K562 (cell line): ENCODE measurements at regions not wholly inside any gene's neighbourhood (a gene's known extent, or its start where the extent isn't known, plus 50 kb on each side); places are given as distances from the start of the nearest gene placed in this dataset.

ENCODE experiments used
- ATAC-seq: fragments of 200-7000 bp; cut with Tn5 transposase; 3 replicates; pipeline ENCODE4 v1.9.1; 2020; ENCODE audit warnings: moderate library complexity
- BruUV-seq: library from RNA; stranded (reverse); fragments of 400-500 nt; replicated peaks from 2 replicates; lab custom pipeline; 2021; lab: Mats Ljungman, UMichigan
- CTCF ChIA-PET: fragments of 300-600 bp; formaldehyde crosslinking; extraction: SDS; loops from one replicate; lab custom pipeline; 2021; ENCODE audit warnings: low intra/inter-chr PET ratio; lab: Yijun Ruan, JAX
- POLR2A ChIA-PET: fragments of 300-600, 350-650 bp; sonication (Branson Sonifier 250); formaldehyde crosslinking; extraction: SDS; loops from one replicate; lab custom pipeline; 2021; ENCODE audit warnings: antibody characterized with exemption, inconsistent platforms; lab: Yijun Ruan, JAX
- DNase-seq, 4 experiments: peaks; one replicate each; pipeline versions ENCODE4 v3.0.0 to v3.0.0-alpha.2; 2011 to 2018; ENCODE audit warnings: low spot score in 3 of 4, mixed read lengths in 3 of 4; ENCODE audit errors: extremely low read depth in 1 of 4
- FAIRE-seq: peaks from 2 replicates; lab custom pipeline; 2011; peaks lifted over from hg19 to GRCh38; lab: Jason Lieb, UNC
- H2AFZ ChIP-seq: 2 replicates; pipeline ENCODE4 v1.6.0; 2011; ENCODE audit warnings: low read depth, low read length, control low read depth, inconsistent platforms
- H3K27ac ChIP-seq: fragments of 200-600 bp; 3 replicates; pipeline ENCODE4 v1.8.0; 2011; ENCODE audit warnings: low read depth, mild to moderate bottlenecking, control low read depth, inconsistent platforms, low read length, moderate library complexity, mixed read lengths; ENCODE audit errors: extremely low read depth
- H3K27me3 ChIP-seq, 2 experiments: fragments of 300-600 bp in 1 of 2; 2 replicates in 1 of 2; 3 replicates in 1 of 2; pipeline versions ENCODE4 v1.6.0 to v1.8.0; 2011; ENCODE audit warnings: inconsistent platforms in 2 of 2, low read length in 2 of 2, mild to moderate bottlenecking in 1 of 2, mixed read lengths in 1 of 2, moderate library complexity in 1 of 2; ENCODE audit not compliant: control insufficient read depth in 2 of 2, insufficient read depth in 2 of 2
- H3K36me3 ChIP-seq: fragments of 300-600 bp; 3 replicates; pipeline ENCODE4 v1.8.0; 2011; ENCODE audit warnings: mild to moderate bottlenecking, low read length, inconsistent platforms; ENCODE audit not compliant: control insufficient read depth, insufficient read depth
- H3K4me1 ChIP-seq, 2 experiments: fragments of 200-600 bp in 1 of 2; replicated peaks in 1 of 2; 2 replicates in 1 of 2; 3 replicates in 1 of 2; pipeline versions ENCODE4 v1.5.1 to v1.8.0; 2011; ENCODE audit warnings: inconsistent platforms in 2 of 2, low read length in 2 of 2, mild to moderate bottlenecking in 1 of 2, mixed read lengths in 1 of 2, moderate library complexity in 1 of 2; ENCODE audit not compliant: control insufficient read depth in 2 of 2, insufficient read depth in 2 of 2
- H3K4me2 ChIP-seq: 2 replicates; pipeline ENCODE4 v1.6.1; 2011; ENCODE audit warnings: low read length, control low read depth, inconsistent platforms, mixed read lengths; ENCODE audit not compliant: insufficient read depth
- H3K4me3 ChIP-seq: fragments of 200-600 bp; sonication (generic), shearing (Covaris generic); 2 replicates; pipeline ENCODE4 v1.5.1; 2016; ENCODE audit warnings: control low read depth, inconsistent platforms
- H3K79me2 ChIP-seq: fragments of 200-600 bp; 3 replicates; pipeline ENCODE4 v1.8.0; 2011; ENCODE audit warnings: low read length, inconsistent platforms; ENCODE audit not compliant: control insufficient read depth, insufficient read depth
- H3K9ac ChIP-seq, 2 experiments: 2 replicates each; pipeline versions ENCODE4 v1.6.0 to v1.6.1; 2011; ENCODE audit warnings: low read depth in 2 of 2, low read length in 2 of 2, control low read depth in 1 of 2, inconsistent platforms in 1 of 2, mild to moderate bottlenecking in 1 of 2, mixed read lengths in 1 of 2; ENCODE audit not compliant: insufficient read depth in 1 of 2
- H3K9me1 ChIP-seq: one replicate; pipeline ENCODE4 v1.6.0; 2011; ENCODE audit warnings: inconsistent platforms, mild to moderate bottlenecking, low read length, moderate library complexity; ENCODE audit not compliant: control insufficient read depth, insufficient read depth
- H3K9me3 ChIP-seq: replicated peaks from 2 replicates; pipeline ENCODE4 v1.5.1; 2011; ENCODE audit warnings: low read depth, low read length, inconsistent platforms; ENCODE audit not compliant: control insufficient read depth, insufficient read depth
- H4K20me1 ChIP-seq: replicated peaks from 2 replicates; pipeline ENCODE4 v1.6.1; 2011; ENCODE audit warnings: low read length, inconsistent platforms, mixed read lengths; ENCODE audit not compliant: control insufficient read depth, insufficient read depth
- CEBPB ChIP-seq: fragments of 450-650 bp; IDR thresholded peaks from 2 replicates; pipeline ENCODE4 v1.6.1; 2016; ENCODE audit warnings: missing genetic modification characterization, missing compliant biosample characterization
- CEBPG ChIP-seq, 3 experiments: fragments of 200-800 bp in 1 of 3; sonication (Bioruptor generic) in 1 of 3; sonication (generic) in 1 of 3; formaldehyde crosslinking in 1 of 3; IDR thresholded peaks in 2 of 3; conservative IDR thresholded peaks in 1 of 3; 2 replicates each; pipeline versions ENCODE4 v1.6.1 to v1.8.0; 2016 to 2022; ENCODE audit warnings: missing compliant biosample characterization in 2 of 3, missing genetic modification characterization in 2 of 3, mild to moderate bottlenecking in 1 of 3, missing genetic modification reagents in 1 of 3
- CHAMP1 ChIP-seq: fragments of 450-650 bp; IDR thresholded peaks from 2 replicates; pipeline ENCODE4 v1.6.1; 2016; ENCODE audit warnings: mild to moderate bottlenecking
- XRCC3 ChIP-seq: fragments of 450-650 bp; IDR thresholded peaks from 2 replicates; pipeline ENCODE4 v1.6.1; 2017; ENCODE audit warnings: mild to moderate bottlenecking, moderate library complexity
- WGBS: fragments of 100-300 bp; shearing (Covaris generic); methylation state at CpG from one replicate; pipeline ENCODE4 v1.1.6; 2016; ENCODE audit warnings: low coverage, mixed read lengths; ENCODE audit not compliant: insufficient coverage; ENCODE audit errors: missing lambda C conversion rate; 5-methylcytosine and 5-hydroxymethylcytosine counted together
- in situ Hi-C: fragments of 300-500 bp; cut with MboI; formaldehyde crosslinking; loops from 4 replicates; pipeline ENCODE4 v1.15.0; 2018; ENCODE audit warnings: inconsistent platforms, mixed read lengths
- intact Hi-C: fragments of 100-400 bp; cut with micrococcal nuclease; formaldehyde crosslinking; loops from 2 replicates; pipeline ENCODE4 v1.14.2; 2022
- TF ChIP-seq, protein P1 (sequence below): fragments of 450-650 bp; formaldehyde crosslinking; IDR thresholded peaks from 2 replicates; pipeline ENCODE4 v1.4.0; 2022; ENCODE audit warnings: missing genetic modification characterization

- Histone ChIP-seq H3K36me3 (no peaks in the 10 kb centered on the region), H3K9ac (no peak overlapping the region), H3K27ac (no peak overlapping the region), H4K20me1 (no peaks in the 10 kb centered on the region), H3K4me2 (no peak overlapping the region), H3K27me3 (no peaks in the 10 kb centered on the region; a peak in 1 of 5 replicates), H2AFZ (no peak overlapping the region), H3K4me3 (no peak overlapping the region), H3K9me1 (no peaks in the 10 kb centered on the region), H3K79me2 (no peaks in the 10 kb centered on the region), H3K9me3 (no peaks in the 10 kb centered on the region; the same call in 1 of the 2 replicates), H3K4me1 (no peaks in the 10 kb centered on the region)
- no TSS peak for BruUV-seq
- in situ Hi-C loops (no loop called here), intact Hi-C loops (no loop called here)
- ChIA-PET CTCF (no interaction called here), POLR2A (no interaction called here)
- DNase-seq (no peak), ATAC-seq (no peak), FAIRE-seq (no peak)
- under 1% methylated on average over 4 of the region's 4 CpGs for WGBS
- TF ChIP-seq CHAMP1: no peak
- peak; percentile 90 for TF ChIP-seq CEBPB (tag)
- no peak for TF ChIP-seq XRCC3
- no peak for TF ChIP-seq CEBPG (CRISPR knock-in tag; IDR thresholded peaks at IDR 0.05)
- TF ChIP-seq CEBPG (tag; conservative IDR thresholded peaks at IDR 0.05 in 1 of 2, IDR thresholded peaks at IDR 0.05 in 1 of 2): peak in 1 of 2 experiments; percentile 96; a peak in 2 of 4 replicates
- TF ChIP-seq, protein P1, sequence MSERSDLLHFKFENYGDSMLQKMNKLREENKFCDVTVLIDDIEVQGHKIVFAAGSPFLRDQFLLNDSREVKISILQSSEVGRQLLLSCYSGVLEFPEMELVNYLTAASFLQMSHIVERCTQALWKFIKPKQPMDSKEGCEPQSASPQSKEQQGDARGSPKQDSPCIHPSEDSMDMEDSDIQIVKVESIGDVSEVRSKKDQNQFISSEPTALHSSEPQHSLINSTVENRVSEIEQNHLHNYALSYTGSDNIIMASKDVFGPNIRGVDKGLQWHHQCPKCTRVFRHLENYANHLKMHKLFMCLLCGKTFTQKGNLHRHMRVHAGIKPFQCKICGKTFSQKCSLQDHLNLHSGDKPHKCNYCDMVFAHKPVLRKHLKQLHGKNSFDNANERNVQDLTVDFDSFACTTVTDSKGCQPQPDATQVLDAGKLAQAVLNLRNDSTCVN (CRISPR knock-in tag): no peak
Observed at GRCh38 chr18:24976502-24976901, 375.5 kb downstream of the ZNF521 start.
